ENCODE measurements at regions not wholly inside any gene's neighbourhood (a gene's known extent, or its start where the extent isn't known, plus 50 kb on each side); places are given as distances from the start of the nearest gene placed in this dataset.

GRCh38 chr11:19395050-19395449 is 154.3 kb upstream of the E2F8 start:
- Histone ChIP-seq H3K9ac (ENCODE audit: insufficient read length, low read depth) (no peak overlapping the region), H3K4me3 (ENCODE audit: insufficient read length, low read depth) (no peak overlapping the region), H3K4me1 (ENCODE audit: insufficient read depth, insufficient read length) (peaks cover 7% of the 10 kb centered on the region), H3K9me3 (ENCODE audit: insufficient read depth, low read length) (no peaks in the 10 kb centered on the region; the same call in 1 of the 2 replicates), H3K36me3 (ENCODE audit: insufficient read depth, insufficient read length, low read length) (no peaks in the 10 kb centered on the region), H3K27me3 (ENCODE audit: insufficient read depth, insufficient read length) (no peaks in the 10 kb centered on the region)
- TF ChIP-seq SUZ12 (IDR thresholded peaks at IDR 0.05; ENCODE audit: extremely low read depth, insufficient read depth, insufficient read length) (no peak), ZNF274 (IDR thresholded peaks at IDR 0.05; ENCODE audit: low read depth, low read length) (no peak), YY1 (IDR thresholded peaks at IDR 0.05; ENCODE audit: insufficient read depth, insufficient read length) (no peak)
- DNase-seq (ENCODE audit: low read depth, low spot score): no peak

DNA sequence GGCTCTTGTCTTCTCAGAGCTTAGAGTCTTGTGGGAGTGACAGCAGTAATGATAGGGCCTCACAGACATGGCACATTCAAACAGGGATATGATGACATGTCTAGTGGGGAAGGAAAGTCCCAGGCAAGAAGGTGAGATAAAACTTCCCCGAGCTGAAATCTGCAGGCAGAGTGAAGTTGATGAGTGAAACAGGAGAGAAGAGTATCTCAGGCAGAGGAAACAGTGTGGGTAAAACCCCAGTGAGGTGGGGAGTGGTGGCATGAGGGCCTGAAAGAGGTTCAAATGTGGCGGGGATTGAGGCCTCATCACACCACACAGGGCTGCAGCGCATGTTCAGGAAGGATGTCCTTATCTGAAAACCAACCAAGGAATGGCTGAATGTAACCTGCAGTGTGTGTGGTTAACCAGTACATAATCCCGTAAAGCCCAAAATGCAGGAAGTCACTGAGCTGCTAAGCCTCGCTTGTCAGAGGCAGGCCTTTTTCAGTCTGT is 153.8 kb upstream of the E2F8 start:
- H3K9ac ChIP-seq (ENCODE audit: insufficient read length, low read depth): no peak overlapping the region
- DNase-seq (ENCODE audit: low read depth, low spot score): no peak
- H3K36me3 ChIP-seq (ENCODE audit: insufficient read depth, insufficient read length, low read length): no peaks in the 10 kb centered on the region
- H3K4me1 ChIP-seq (ENCODE audit: insufficient read depth, insufficient read length): peaks cover 7% of the 10 kb centered on the region
- H3K27me3 ChIP-seq (ENCODE audit: insufficient read depth, insufficient read length): no peaks in the 10 kb centered on the region
- no peak overlapping the region for H3K4me3 ChIP-seq (ENCODE audit: insufficient read length, low read depth)
- no peaks in the 10 kb centered on the region; the same call in 1 of the 2 replicates for H3K9me3 ChIP-seq (ENCODE audit: insufficient read depth, low read length)
- TF ChIP-seq ZNF274 (IDR thresholded peaks at IDR 0.05; ENCODE audit: low read depth, low read length) (no peak), SUZ12 (IDR thresholded peaks at IDR 0.05; ENCODE audit: extremely low read depth, insufficient read depth, insufficient read length) (no peak), YY1 (IDR thresholded peaks at IDR 0.05; ENCODE audit: insufficient read depth, insufficient read length) (no peak)

DNA sequence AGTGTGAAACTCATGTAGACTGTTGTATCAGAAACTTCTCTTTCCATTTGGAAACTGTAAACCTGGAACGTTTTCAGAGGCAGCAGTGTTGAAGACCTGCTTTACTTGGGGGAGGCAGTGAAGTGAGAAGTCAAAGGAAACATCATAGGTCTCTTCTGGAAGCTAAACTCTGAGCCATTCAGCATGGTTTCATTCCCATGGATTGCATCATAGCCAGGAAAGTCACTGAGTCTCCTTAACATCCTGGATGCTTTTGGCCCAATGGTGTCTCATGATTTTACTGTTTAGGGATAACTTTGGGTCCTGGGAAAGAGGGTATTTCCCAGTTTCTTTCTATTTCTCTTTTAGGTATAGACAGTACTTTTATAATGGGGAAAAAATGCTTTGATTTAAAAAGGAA is 153.2 kb upstream of the E2F8 start:
- Histone ChIP-seq H3K4me1 (ENCODE audit: insufficient read depth, insufficient read length) (peaks cover 7% of the 10 kb centered on the region), H3K9ac (ENCODE audit: insufficient read length, low read depth) (no peak overlapping the region), H3K36me3 (ENCODE audit: insufficient read depth, insufficient read length, low read length) (no peaks in the 10 kb centered on the region), H3K9me3 (ENCODE audit: insufficient read depth, low read length) (no peaks in the 10 kb centered on the region; the same call in 1 of the 2 replicates), H3K27me3 (ENCODE audit: insufficient read depth, insufficient read length) (no peaks in the 10 kb centered on the region), H3K4me3 (ENCODE audit: insufficient read length, low read depth) (no peak overlapping the region)
- TF ChIP-seq ZNF274 (IDR thresholded peaks at IDR 0.05; ENCODE audit: low read depth, low read length) (no peak), YY1 (IDR thresholded peaks at IDR 0.05; ENCODE audit: insufficient read depth, insufficient read length) (no peak), SUZ12 (IDR thresholded peaks at IDR 0.05; ENCODE audit: extremely low read depth, insufficient read depth, insufficient read length) (no peak)
- DNase-seq (ENCODE audit: low read depth, low spot score): no peak

DNA sequence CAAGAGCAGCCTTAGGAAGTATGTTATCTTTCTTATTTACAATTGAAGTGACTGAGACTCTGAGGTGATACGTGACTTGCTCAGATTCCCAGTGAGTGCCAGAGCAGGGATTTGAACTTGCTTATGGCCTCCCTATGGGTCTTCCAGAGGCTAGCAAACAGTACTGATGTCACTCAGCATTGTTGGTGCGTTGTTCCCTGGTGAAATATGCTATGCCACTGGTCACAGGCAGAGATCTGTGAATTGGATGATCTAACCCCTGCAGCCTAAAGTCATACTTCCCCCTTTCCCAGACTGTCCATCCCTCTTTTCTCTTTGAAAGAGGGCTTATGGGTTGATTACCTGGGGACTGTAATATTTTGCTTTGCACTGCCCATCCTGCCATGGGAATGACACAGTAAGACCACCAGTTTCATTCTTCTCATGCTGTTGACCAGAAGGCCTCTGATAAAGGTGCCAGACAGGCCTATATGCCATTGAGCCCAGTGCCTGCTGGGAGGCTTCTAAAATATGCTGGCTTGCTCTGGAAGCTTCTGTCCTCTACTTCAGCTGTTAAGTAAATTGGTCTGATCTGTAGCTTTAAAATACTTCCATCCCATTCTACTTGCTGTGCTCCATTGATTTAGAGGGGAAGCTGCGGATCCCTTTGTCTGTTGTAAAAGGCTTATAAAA is 152.2 kb upstream of the E2F8 start:
- no peak for DNase-seq (ENCODE audit: low read depth, low spot score)
- Histone ChIP-seq H3K9me3 (ENCODE audit: insufficient read depth, low read length) (no peaks in the 10 kb centered on the region; the same call in 1 of the 2 replicates), H3K27me3 (ENCODE audit: insufficient read depth, insufficient read length) (no peaks in the 10 kb centered on the region), H3K9ac (ENCODE audit: insufficient read length, low read depth) (no peak overlapping the region), H3K4me1 (ENCODE audit: insufficient read depth, insufficient read length) (peaks cover 7% of the 10 kb centered on the region), H3K36me3 (ENCODE audit: insufficient read depth, insufficient read length, low read length) (no peaks in the 10 kb centered on the region), H3K4me3 (ENCODE audit: insufficient read length, low read depth) (no peak overlapping the region)
- TF ChIP-seq SUZ12 (IDR thresholded peaks at IDR 0.05; ENCODE audit: extremely low read depth, insufficient read depth, insufficient read length): no peak
- TF ChIP-seq YY1 (IDR thresholded peaks at IDR 0.05; ENCODE audit: insufficient read depth, insufficient read length): no peak
- no peak for TF ChIP-seq ZNF274 (IDR thresholded peaks at IDR 0.05; ENCODE audit: low read depth, low read length)

- DNase-seq (ENCODE audit: low read depth, low spot score): no peak
- Histone ChIP-seq H3K9me3 (ENCODE audit: insufficient read depth, low read length) (no peaks in the 10 kb centered on the region; the same call in 1 of the 2 replicates), H3K36me3 (ENCODE audit: insufficient read depth, insufficient read length, low read length) (no peaks in the 10 kb centered on the region), H3K4me1 (ENCODE audit: insufficient read depth, insufficient read length) (peaks cover 7% of the 10 kb centered on the region), H3K4me3 (ENCODE audit: insufficient read length, low read depth) (no peak overlapping the region), H3K9ac (ENCODE audit: insufficient read length, low read depth) (no peak overlapping the region), H3K27me3 (ENCODE audit: insufficient read depth, insufficient read length) (no peaks in the 10 kb centered on the region)
- no peak for TF ChIP-seq YY1 (IDR thresholded peaks at IDR 0.05; ENCODE audit: insufficient read depth, insufficient read length)
- no peak for TF ChIP-seq ZNF274 (IDR thresholded peaks at IDR 0.05; ENCODE audit: low read depth, low read length)
- TF ChIP-seq SUZ12 (IDR thresholded peaks at IDR 0.05; ENCODE audit: extremely low read depth, insufficient read depth, insufficient read length): no peak
Measured at GRCh38 chr11:19392321-19392720, 151.6 kb upstream of the E2F8 start.

GRCh38 chr11:19391652-19392051 is 150.9 kb upstream of the E2F8 start:
- Histone ChIP-seq H3K9ac (ENCODE audit: insufficient read length, low read depth) (no peak overlapping the region), H3K27me3 (ENCODE audit: insufficient read depth, insufficient read length) (no peaks in the 10 kb centered on the region), H3K4me3 (ENCODE audit: insufficient read length, low read depth) (no peak overlapping the region), H3K9me3 (ENCODE audit: insufficient read depth, low read length) (no peaks in the 10 kb centered on the region; the same call in 1 of the 2 replicates), H3K4me1 (ENCODE audit: insufficient read depth, insufficient read length) (peaks cover 7% of the 10 kb centered on the region), H3K36me3 (ENCODE audit: insufficient read depth, insufficient read length, low read length) (no peaks in the 10 kb centered on the region)
- TF ChIP-seq ZNF274 (IDR thresholded peaks at IDR 0.05; ENCODE audit: low read depth, low read length): no peak
- no peak for TF ChIP-seq SUZ12 (IDR thresholded peaks at IDR 0.05; ENCODE audit: extremely low read depth, insufficient read depth, insufficient read length)
- TF ChIP-seq YY1 (IDR thresholded peaks at IDR 0.05; ENCODE audit: insufficient read depth, insufficient read length): no peak
- no peak for DNase-seq (ENCODE audit: low read depth, low spot score)

- Histone ChIP-seq H3K4me1 (ENCODE audit: insufficient read depth, insufficient read length) (peaks cover 7% of the 10 kb centered on the region), H3K9me3 (ENCODE audit: insufficient read depth, low read length) (no peaks in the 10 kb centered on the region; the same call in 1 of the 2 replicates), H3K36me3 (ENCODE audit: insufficient read depth, insufficient read length, low read length) (no peaks in the 10 kb centered on the region), H3K9ac (ENCODE audit: insufficient read length, low read depth) (no peak overlapping the region), H3K27me3 (ENCODE audit: insufficient read depth, insufficient read length) (no peaks in the 10 kb centered on the region), H3K4me3 (ENCODE audit: insufficient read length, low read depth) (no peak overlapping the region)
- DNase-seq (ENCODE audit: low read depth, low spot score): no peak
- TF ChIP-seq SUZ12 (IDR thresholded peaks at IDR 0.05; ENCODE audit: extremely low read depth, insufficient read depth, insufficient read length) (no peak), ZNF274 (IDR thresholded peaks at IDR 0.05; ENCODE audit: low read depth, low read length) (no peak), YY1 (IDR thresholded peaks at IDR 0.05; ENCODE audit: insufficient read depth, insufficient read length) (no peak)
Measured at GRCh38 chr11:19391026-19391425, 150.3 kb upstream of the E2F8 start.
